ENCODE measurements at regions not wholly inside any gene's neighbourhood (a gene's known extent, or its start where the extent isn't known, plus 50 kb on each side); places are given as distances from the start of the nearest gene placed in this dataset.

- TF ChIP-seq CTCF (IDR thresholded peaks at IDR 0.05) (no peak), POLR2AphosphoS5 (IDR thresholded peaks at IDR 0.05; ENCODE audit: insufficient read depth in 1 of 2, low read depth in 1 of 2) (no peak), POLR2A (IDR thresholded peaks at IDR 0.05) (no peak)
These were observed 81.3 kb downstream of the SYF2 start for GRCh38 chr1:25150985-25151495.
